SH-SY5Y (cell line): ENCODE measurements at regions not wholly inside any gene's neighbourhood (a gene's known extent, or its start where the extent isn't known, plus 50 kb on each side); places are given as distances from the start of the nearest gene placed in this dataset.

Source experiments
- GATA2 ChIP-seq: IDR thresholded peaks from 2 replicates; pipeline ENCODE4 v1.6.1; 2011; ENCODE audit warnings: mild to moderate bottlenecking, low read depth, low read length
- GATA3 ChIP-seq: IDR thresholded peaks from 2 replicates; pipeline ENCODE4 v1.6.1; 2011; ENCODE audit warnings: low read depth, mild to moderate bottlenecking, low read length, moderate library complexity

DNA sequence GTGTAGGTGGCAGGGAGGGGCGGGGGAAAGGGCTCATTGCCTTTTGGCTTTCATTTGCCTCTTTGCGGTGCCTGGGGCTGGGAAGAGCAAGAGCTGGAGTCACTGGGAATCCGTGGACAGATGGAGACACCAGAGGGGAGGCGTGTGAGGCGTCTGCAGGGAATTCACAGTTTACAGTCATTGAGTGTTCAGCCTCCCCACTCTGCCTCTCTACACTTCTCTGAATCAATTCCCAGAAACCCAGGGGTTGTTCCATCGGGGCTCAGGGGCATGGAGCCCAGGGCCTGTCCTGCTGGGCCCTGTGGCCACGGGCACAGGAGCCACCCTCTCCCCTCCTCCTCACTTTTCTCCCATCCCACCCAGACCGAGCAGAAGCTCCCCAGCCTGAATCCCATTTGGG is 160.5 kb upstream of the NAV2 start:
- TF ChIP-seq GATA2 = no peak
- no peak for TF ChIP-seq GATA3
